Activated B cell treated with CpG ODN at 0.5 μM for 24 hours (primary cell): ENCODE measurements at regions not wholly inside any gene's neighbourhood (a gene's known extent, or its start where the extent isn't known, plus 50 kb on each side); places are given as distances from the start of the nearest gene placed in this dataset.

Experiments used
- ATAC-seq: fragments of 200-7000 bp; cut with Tn5 transposase; one replicate; pipeline ENCODE4 v1.10.0; 2021; ENCODE audit warnings: low read depth, mild to moderate bottlenecking, moderate library complexity
- CTCF ChIA-PET: fragments of 350-600 bp; sonication (Branson Sonifier 250); formaldehyde crosslinking; loops from one replicate; lab custom pipeline; 2021; ENCODE audit warnings: antibody characterized with exemption; lab: Charles Lee
- POLR2A ChIA-PET: fragments of 350-600 bp; sonication (Branson Sonifier 250); formaldehyde crosslinking; loops from one replicate; lab custom pipeline; 2021; ENCODE audit warnings: antibody characterized with exemption; lab: Charles Lee
- DNase-seq: peaks from one replicate; pipeline ENCODE4 v3.0.0; 2022
- H3K27ac Mint-ChIP-seq: one replicate; pipeline ENCODE4 v1.8.0; 2020; ENCODE audit warnings: mixed read lengths
- H3K27me3 Mint-ChIP-seq: one replicate; pipeline ENCODE4 v1.8.0; 2021; ENCODE audit warnings: mixed read lengths
- H3K36me3 Mint-ChIP-seq: one replicate; pipeline ENCODE4 v1.8.0; 2021; ENCODE audit warnings: low read depth, mixed read lengths
- H3K4me1 Mint-ChIP-seq: one replicate; pipeline ENCODE4 v1.8.0; 2021; ENCODE audit warnings: mixed read lengths
- H3K4me3 Mint-ChIP-seq: one replicate; pipeline ENCODE4 v1.8.0; 2020; ENCODE audit warnings: mild to moderate bottlenecking, mixed read lengths
- H3K9me3 Mint-ChIP-seq: one replicate; pipeline ENCODE4 v1.8.0; 2020; ENCODE audit warnings: mixed read lengths
- intact Hi-C: fragments of 100-400 bp; cut with micrococcal nuclease; formaldehyde crosslinking; loops from one replicate; pipeline ENCODE4 v1.15.1; 2024
- TF ChIP-seq, protein P1 (sequence below): fragments of 200-600 bp; IDR thresholded peaks from one replicate; pipeline ENCODE4 v1.8.0; 2022; ENCODE audit warnings: antibody characterized with exemption, mild to moderate bottlenecking

DNA sequence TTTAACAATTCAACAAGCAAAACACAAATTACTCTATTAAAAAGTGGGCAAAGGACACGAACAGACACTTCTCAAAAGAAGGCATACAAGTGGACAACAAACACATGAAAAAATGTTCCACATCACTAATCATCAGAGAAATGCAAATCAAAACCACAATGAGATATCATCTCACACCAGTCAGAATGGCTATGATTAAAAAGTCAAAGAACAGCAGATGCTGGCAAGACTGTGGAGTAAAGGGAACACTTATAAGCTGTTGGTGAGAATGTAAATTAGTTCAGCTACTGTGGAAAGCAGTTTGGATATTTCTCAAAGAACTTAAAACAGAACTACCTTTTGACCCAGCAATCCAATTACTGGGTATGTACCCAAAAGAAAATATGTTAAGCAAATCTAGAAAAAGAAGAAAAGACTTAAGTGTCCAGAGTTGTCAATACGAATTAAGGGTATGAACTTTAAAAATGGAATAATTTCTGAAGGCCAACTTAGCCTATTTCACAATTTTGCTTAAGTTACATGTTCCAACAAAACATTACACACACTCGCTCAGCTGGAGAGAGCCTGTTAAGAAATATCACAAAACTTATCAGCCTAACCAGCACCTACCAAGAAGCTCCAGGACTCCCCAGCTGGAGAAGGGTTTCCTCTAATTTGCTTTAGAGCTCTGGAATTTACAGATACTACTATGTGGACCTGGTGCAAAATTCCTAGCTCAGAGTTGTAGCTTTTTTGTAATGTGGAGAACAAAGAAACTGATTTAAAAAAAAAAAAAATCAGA lies 232.1 kb downstream of the DUSP10 start:
- peaks cover 3% of the 10 kb centered on the region for H3K36me3 Mint-ChIP-seq
- DNase-seq (no peak), ATAC-seq (no peak)
- TF ChIP-seq, protein P1, sequence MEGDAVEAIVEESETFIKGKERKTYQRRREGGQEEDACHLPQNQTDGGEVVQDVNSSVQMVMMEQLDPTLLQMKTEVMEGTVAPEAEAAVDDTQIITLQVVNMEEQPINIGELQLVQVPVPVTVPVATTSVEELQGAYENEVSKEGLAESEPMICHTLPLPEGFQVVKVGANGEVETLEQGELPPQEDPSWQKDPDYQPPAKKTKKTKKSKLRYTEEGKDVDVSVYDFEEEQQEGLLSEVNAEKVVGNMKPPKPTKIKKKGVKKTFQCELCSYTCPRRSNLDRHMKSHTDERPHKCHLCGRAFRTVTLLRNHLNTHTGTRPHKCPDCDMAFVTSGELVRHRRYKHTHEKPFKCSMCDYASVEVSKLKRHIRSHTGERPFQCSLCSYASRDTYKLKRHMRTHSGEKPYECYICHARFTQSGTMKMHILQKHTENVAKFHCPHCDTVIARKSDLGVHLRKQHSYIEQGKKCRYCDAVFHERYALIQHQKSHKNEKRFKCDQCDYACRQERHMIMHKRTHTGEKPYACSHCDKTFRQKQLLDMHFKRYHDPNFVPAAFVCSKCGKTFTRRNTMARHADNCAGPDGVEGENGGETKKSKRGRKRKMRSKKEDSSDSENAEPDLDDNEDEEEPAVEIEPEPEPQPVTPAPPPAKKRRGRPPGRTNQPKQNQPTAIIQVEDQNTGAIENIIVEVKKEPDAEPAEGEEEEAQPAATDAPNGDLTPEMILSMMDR, result no peak
- no peak overlapping the region for H3K27ac Mint-ChIP-seq
- CTCF ChIA-PET, result no interaction called here
- peaks cover 18% of the 10 kb centered on the region for H3K9me3 Mint-ChIP-seq
- H3K4me3 Mint-ChIP-seq, result no peak overlapping the region
- POLR2A ChIA-PET, result interaction anchor here (0.7 kb wide), 1 partner anchor 13 kb away, joined by 4 read pairs; no protein-coding TSS in a partner anchor
- no peaks in the 10 kb centered on the region for H3K27me3 Mint-ChIP-seq
- H3K4me1 Mint-ChIP-seq, result peaks cover 10% of the 10 kb centered on the region
- intact Hi-C loops, result no loop called here

DNA sequence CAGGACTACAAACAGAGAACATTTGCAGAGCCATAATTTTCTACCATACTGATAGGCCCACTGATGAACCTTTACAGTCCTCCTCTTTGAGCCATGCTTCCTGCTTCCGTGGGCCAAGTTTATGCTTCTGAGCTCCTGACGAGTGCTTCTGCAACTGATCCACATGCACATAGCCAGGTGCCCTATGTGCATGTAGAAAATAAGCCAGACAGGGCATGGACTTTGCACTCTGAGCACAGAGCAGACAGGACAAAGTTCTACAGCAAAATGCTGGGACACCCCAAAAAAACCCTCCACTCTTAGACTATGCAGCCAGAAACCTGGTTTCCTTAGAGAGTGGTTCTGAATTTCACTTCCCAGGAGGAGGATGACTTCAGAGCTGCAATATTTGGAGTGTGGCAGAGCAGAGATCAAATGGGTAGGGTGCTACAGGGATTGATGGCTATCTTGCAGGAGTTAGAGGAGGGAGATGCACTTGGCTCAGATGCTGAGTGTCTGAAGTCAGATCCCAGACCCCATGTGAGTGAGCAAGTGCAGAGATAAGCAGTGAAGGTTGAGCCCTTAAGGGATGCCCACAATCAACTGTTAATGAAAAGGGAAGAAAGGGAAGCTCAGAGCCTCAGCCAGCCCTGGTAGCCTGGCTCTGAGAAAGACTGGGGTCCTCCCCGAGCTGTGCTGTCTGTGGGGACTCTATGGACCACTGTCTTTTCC lies 230.9 kb downstream of the DUSP10 start:
- Mint-ChIP-seq H3K4me3 (no peak overlapping the region), H3K9me3 (peaks cover 7% of the 10 kb centered on the region), H3K36me3 (no peaks in the 10 kb centered on the region), H3K27ac (no peak overlapping the region), H3K27me3 (no peaks in the 10 kb centered on the region), H3K4me1 (peaks cover 10% of the 10 kb centered on the region)
- ChIA-PET POLR2A (no interaction called here), CTCF (no interaction called here)
- no peak for DNase-seq
- no peak for ATAC-seq
- intact Hi-C loops, result no loop called here
- TF ChIP-seq, protein P1, result no peak

DNA sequence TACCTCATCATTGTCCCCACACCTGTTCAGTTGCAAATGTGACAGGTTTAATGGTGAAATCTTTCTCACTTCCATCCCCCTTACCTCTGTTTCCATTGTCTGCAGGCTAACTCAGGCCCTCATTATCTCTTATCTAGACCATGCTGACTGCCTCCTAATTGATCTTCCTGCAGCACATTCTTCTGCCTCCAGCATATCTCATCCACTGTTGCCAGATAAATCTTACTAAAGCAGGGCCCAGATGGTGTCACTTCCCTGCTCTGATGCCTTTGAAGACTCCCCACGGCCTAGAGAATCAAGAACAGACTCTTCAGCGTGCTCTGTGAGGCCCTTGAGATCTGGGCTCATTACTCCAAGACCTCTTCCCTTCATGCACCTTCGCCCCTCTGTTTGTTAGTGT lies 230.1 kb downstream of the DUSP10 start:
- intact Hi-C loops, result no loop called here
- no peaks in the 10 kb centered on the region for H3K9me3 Mint-ChIP-seq
- H3K4me1 Mint-ChIP-seq, result peaks cover 10% of the 10 kb centered on the region
- H3K4me3 Mint-ChIP-seq, result no peak overlapping the region
- no peak overlapping the region for H3K27ac Mint-ChIP-seq
- ATAC-seq (no peak), DNase-seq (no peak)
- POLR2A ChIA-PET, result no interaction called here
- TF ChIP-seq, protein P1, result no peak
- CTCF ChIA-PET, result interaction anchor here (0.7 kb wide), 1 partner anchor 298 kb away, joined by 3 read pairs; no protein-coding TSS in a partner anchor
- H3K36me3 Mint-ChIP-seq, result no peaks in the 10 kb centered on the region
- no peaks in the 10 kb centered on the region for H3K27me3 Mint-ChIP-seq

DNA sequence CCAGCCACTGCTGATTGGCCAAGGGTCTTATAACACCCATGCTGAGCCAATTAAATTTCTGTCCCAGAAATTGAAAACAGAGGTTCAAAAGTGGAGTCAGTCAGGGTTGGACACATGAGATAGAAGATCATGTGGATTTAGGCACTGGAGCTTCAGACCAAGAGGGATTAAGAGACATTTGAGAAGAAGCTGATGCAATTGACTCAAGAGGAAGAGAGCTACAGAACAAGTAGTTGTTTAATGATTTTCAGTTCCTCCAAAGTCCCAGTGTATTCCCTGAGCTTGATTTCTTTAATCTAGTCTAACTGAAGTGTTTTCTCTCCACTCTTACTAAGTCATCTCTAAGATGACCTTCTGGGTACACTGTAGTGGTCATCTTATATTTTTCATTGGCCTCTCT lies 227.1 kb downstream of the DUSP10 start:
- TF ChIP-seq, protein P1, result no peak
- DNase-seq, result no peak
- peaks cover 2% of the 10 kb centered on the region for H3K4me1 Mint-ChIP-seq
- ATAC-seq, result no peak
- CTCF ChIA-PET, result no interaction called here
- no peak overlapping the region for H3K4me3 Mint-ChIP-seq
- POLR2A ChIA-PET, result no interaction called here
- no peak overlapping the region for H3K27ac Mint-ChIP-seq
- H3K9me3 Mint-ChIP-seq, result no peaks in the 10 kb centered on the region
- no peaks in the 10 kb centered on the region for H3K27me3 Mint-ChIP-seq
- intact Hi-C loops, result no loop called here
- H3K36me3 Mint-ChIP-seq, result no peaks in the 10 kb centered on the region

DNA sequence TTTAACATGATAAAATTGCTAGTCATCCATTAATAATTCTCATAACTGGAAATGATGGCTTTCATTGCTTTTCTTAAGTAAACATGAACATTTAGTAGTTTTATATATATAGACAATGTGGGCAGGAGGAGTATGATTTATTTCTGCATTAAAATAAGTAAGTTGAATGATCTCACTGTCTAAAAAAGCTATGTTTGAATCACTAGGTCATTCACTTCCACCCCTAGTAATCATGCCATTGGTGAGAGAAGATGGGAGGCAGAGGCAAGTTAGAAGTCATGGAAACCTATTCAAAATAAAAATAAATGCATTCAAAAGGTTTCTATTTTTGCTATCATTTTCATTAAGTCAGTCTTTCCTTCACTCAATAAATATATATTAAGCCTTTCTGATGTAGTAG lies 226.4 kb downstream of the DUSP10 start:
- no peak overlapping the region for H3K4me3 Mint-ChIP-seq
- ChIA-PET POLR2A (no interaction called here), CTCF (no interaction called here)
- H3K27ac Mint-ChIP-seq, result no peak overlapping the region
- no peaks in the 10 kb centered on the region for H3K27me3 Mint-ChIP-seq
- ATAC-seq, result no peak
- DNase-seq, result no peak
- TF ChIP-seq, protein P1, result no peak
- no peaks in the 10 kb centered on the region for H3K36me3 Mint-ChIP-seq
- H3K9me3 Mint-ChIP-seq, result no peaks in the 10 kb centered on the region
- H3K4me1 Mint-ChIP-seq, result no peaks in the 10 kb centered on the region
- intact Hi-C loops, result no loop called here
